IMR-90 (cell line): ENCODE measurements at regions not wholly inside any gene's neighbourhood (a gene's known extent, or its start where the extent isn't known, plus 50 kb on each side); places are given as distances from the start of the nearest gene placed in this dataset.

Experiments
- ATAC-seq: fragments of 200-7000 bp; cut with Tn5 transposase; 2 replicates; pipeline ENCODE4 v1.9.1; 2020; ENCODE audit warnings: low read depth, mild to moderate bottlenecking, moderate library complexity
- BruUV-seq: library from RNA; stranded (reverse); fragments of 400-500 nt; replicated peaks from 2 replicates; lab custom pipeline; 2021; lab: Mats Ljungman, UMichigan
- CTCF ChIA-PET: fragments of 300-600 bp; formaldehyde crosslinking; extraction: SDS; loops from one replicate; lab custom pipeline; 2021; ENCODE audit warnings: antibody characterized with exemption; lab: Yijun Ruan, JAX
- POLR2A ChIA-PET: fragments of 300-600 bp; sonication (Branson Sonifier 250); formaldehyde crosslinking; loops from one replicate; lab custom pipeline; 2022; ENCODE audit warnings: antibody characterized with exemption; ENCODE audit not compliant: unreplicated experiment; lab: Charles Lee
- DNase-seq: peaks from one replicate; pipeline ENCODE4 v3.0.0; 2013
- H2AFZ ChIP-seq: replicated peaks from 2 replicates; pipeline ENCODE3; 2013; ENCODE audit warnings: low read length, mild to moderate bottlenecking; ENCODE audit not compliant: poor library complexity
- H2AK5ac ChIP-seq: 2 replicates; pipeline ENCODE4 v1.6.1; 2013; ENCODE audit warnings: low read depth, low read length, inconsistent platforms
- H2AK9ac ChIP-seq: replicated peaks from 2 replicates; pipeline ENCODE3; 2013; ENCODE audit warnings: mild to moderate bottlenecking, low read depth, low read length, moderate library complexity; ENCODE audit not compliant: poor library complexity
- H2BK120ac ChIP-seq: 2 replicates; pipeline ENCODE4 v1.6.1; 2013; ENCODE audit warnings: low read depth, low read length, inconsistent platforms
- H2BK15ac ChIP-seq: 3 replicates; pipeline ENCODE4 v1.6.1; 2013; ENCODE audit warnings: low read depth, low read length, inconsistent platforms
- H2BK20ac ChIP-seq: 2 replicates; pipeline ENCODE4 v1.6.1; 2013; ENCODE audit warnings: low read depth, mild to moderate bottlenecking, inconsistent platforms, low read length, moderate library complexity
- H2BK5ac ChIP-seq: 2 replicates; pipeline ENCODE4 v1.6.1; 2013; ENCODE audit warnings: mild to moderate bottlenecking, low read depth, low read length, inconsistent platforms; ENCODE audit not compliant: poor library complexity, severe bottlenecking
- H3K14ac ChIP-seq: replicated peaks from 2 replicates; pipeline ENCODE4 v1.6.1; 2013; ENCODE audit warnings: low read depth, low read length, inconsistent platforms
- H3K18ac ChIP-seq: 2 replicates; pipeline ENCODE4 v1.6.1; 2013; ENCODE audit warnings: low read depth, low read length, control low read depth
- H3K23ac ChIP-seq: 2 replicates; pipeline ENCODE4 v1.6.1; 2013; ENCODE audit warnings: low read depth, low read length, inconsistent platforms
- H3K27ac ChIP-seq: 2 replicates; pipeline ENCODE4 v1.5.1; 2013; ENCODE audit warnings: mild to moderate bottlenecking, control low read depth, low read length; ENCODE audit not compliant: insufficient read depth
- H3K27me3 ChIP-seq: 2 replicates; pipeline ENCODE4 v1.6.1; 2013; ENCODE audit warnings: low read length; ENCODE audit not compliant: control insufficient read depth, insufficient read depth
- H3K36me3 ChIP-seq: 2 replicates; pipeline ENCODE4 v1.6.1; 2013; ENCODE audit warnings: low read length, mixed read lengths; ENCODE audit not compliant: control insufficient read depth, insufficient read depth
- H3K4ac ChIP-seq: 2 replicates; pipeline ENCODE4 v1.6.1; 2013; ENCODE audit warnings: low read depth, low read length, inconsistent platforms
- H3K4me1 ChIP-seq: 2 replicates; pipeline ENCODE4 v1.6.1; 2013; ENCODE audit warnings: low read length, mixed read lengths; ENCODE audit not compliant: control insufficient read depth, insufficient read depth
- H3K4me2 ChIP-seq: 2 replicates; pipeline ENCODE4 v1.6.1; 2013; ENCODE audit warnings: low read depth, mild to moderate bottlenecking, control low read depth, low read length, moderate library complexity
- H3K4me3 ChIP-seq: 2 replicates; pipeline ENCODE4 v1.5.1; 2013; ENCODE audit warnings: low read depth, mild to moderate bottlenecking, control low read depth, low read length, moderate library complexity; ENCODE audit not compliant: insufficient read depth
- H3K56ac ChIP-seq: 2 replicates; pipeline ENCODE4 v1.6.1; 2013; ENCODE audit warnings: low read length, inconsistent platforms; ENCODE audit not compliant: insufficient read depth; ENCODE audit errors: extremely low read depth
- H3K79me1 ChIP-seq, 2 experiments: 2 replicates each; pipeline ENCODE4 v1.6.1; 2013; ENCODE audit warnings: low read length in 2 of 2, inconsistent platforms in 1 of 2, low read depth in 1 of 2
- H3K9ac ChIP-seq: 2 replicates; pipeline ENCODE4 v1.6.1; 2013; ENCODE audit warnings: low read depth, low read length, control low read depth
- H3K9me1 ChIP-seq: 2 replicates; pipeline ENCODE4 v1.6.1; 2013; ENCODE audit warnings: low read length, inconsistent platforms; ENCODE audit not compliant: insufficient read depth
- H3K9me3 ChIP-seq: 2 replicates; pipeline ENCODE4 v1.6.1; 2013; ENCODE audit warnings: low read length; ENCODE audit not compliant: control insufficient read depth, insufficient read depth
- H4K20me1 ChIP-seq: 2 replicates; pipeline ENCODE4 v1.6.1; 2013; ENCODE audit warnings: low read length, inconsistent platforms; ENCODE audit not compliant: insufficient read depth
- H4K5ac ChIP-seq: 2 replicates; pipeline ENCODE4 v1.6.1; 2013; ENCODE audit warnings: mild to moderate bottlenecking, low read depth, low read length, control low read depth
- H4K8ac ChIP-seq, 2 experiments: 2 replicates each; pipeline ENCODE4 v1.6.1; 2013; ENCODE audit warnings: low read depth in 2 of 2, low read length in 2 of 2, control low read depth in 1 of 2, inconsistent platforms in 1 of 2
- H4K91ac ChIP-seq: 2 replicates; pipeline ENCODE4 v1.6.1; 2013; ENCODE audit warnings: low read depth, low read length, inconsistent platforms; ENCODE audit not compliant: insufficient read depth
- CEBPB ChIP-seq: IDR thresholded peaks from 2 replicates; pipeline ENCODE4 v1.6.1; 2012; ENCODE audit warnings: low read depth, low read length, improper control_type of control experiment
- WGBS, 2 experiments: methylation state at CpG; one replicate each; pipeline versions ENCODE4 v1.1.5 to v1.1.7; 2013; ENCODE audit warnings: missing lambda C conversion rate in 2 of 2; ENCODE audit not compliant: insufficient read length in 1 of 2; ENCODE audit errors: extremely low coverage in 2 of 2; 5-methylcytosine and 5-hydroxymethylcytosine counted together
- dilution Hi-C: fragments of 300-500 bp; cut with HindIII; formaldehyde crosslinking; loops from one replicate; pipeline ENCODE4 v1.14.3; 2018; ENCODE audit warnings: low sequenced_read_pairs; ENCODE audit not compliant: unreplicated experiment
- in situ Hi-C: fragments of 300-500 bp; cut with MboI; formaldehyde crosslinking; loops from 3 replicates; pipeline ENCODE4 v1.14.3; 2019; ENCODE audit warnings: low sequenced_read_pairs, inconsistent platforms, mixed read lengths
- intact Hi-C: fragments of 100-400 bp; cut with micrococcal nuclease; formaldehyde crosslinking; loops from 2 replicates; pipeline ENCODE4 v1.10.0; 2022
- TF ChIP-seq, protein P1 (sequence below): conservative IDR thresholded peaks from 2 replicates; pipeline ENCODE4 v1.5.1; 2012; ENCODE audit warnings: mild to moderate bottlenecking, low read depth, low read length, improper control_type of control experiment

DNA sequence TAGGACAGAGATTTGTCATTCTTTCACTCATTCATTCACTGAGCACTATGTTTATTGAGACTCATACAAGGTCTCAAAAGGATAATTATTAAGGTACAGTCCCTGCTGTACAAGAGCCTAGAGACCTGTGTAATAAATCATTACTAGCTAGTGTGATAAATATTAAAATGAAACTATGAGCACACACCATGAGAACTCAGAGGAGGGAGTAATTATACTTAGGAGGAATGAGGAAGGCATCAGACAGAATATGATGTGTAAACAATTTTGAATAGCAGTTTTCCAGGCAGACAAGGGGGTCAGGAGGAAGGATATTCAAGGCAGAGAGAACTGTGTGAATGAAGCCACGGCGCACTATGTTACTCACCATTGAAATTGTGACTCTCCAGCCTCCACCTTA, 300.8 kb upstream of the ISX start:
- no peaks in the 10 kb centered on the region for H4K20me1 ChIP-seq
- H2AK5ac ChIP-seq = no peak overlapping the region
- H3K18ac ChIP-seq = no peak overlapping the region
- peaks cover 27% of the 10 kb centered on the region for H3K9me3 ChIP-seq
- H2BK15ac ChIP-seq = no peak overlapping the region
- DNase-seq (no peak), ATAC-seq (no peak)
- in situ Hi-C loops = no loop called here
- no peaks in the 10 kb centered on the region for H3K9me1 ChIP-seq
- no peaks in the 10 kb centered on the region for H3K27me3 ChIP-seq
- H2AK9ac ChIP-seq = no peak overlapping the region
- ChIA-PET CTCF (no interaction called here), POLR2A (no interaction called here)
- no peak overlapping the region for H2BK120ac ChIP-seq
- no peaks in the 10 kb centered on the region for H3K4me1 ChIP-seq
- TF ChIP-seq, protein P1, sequence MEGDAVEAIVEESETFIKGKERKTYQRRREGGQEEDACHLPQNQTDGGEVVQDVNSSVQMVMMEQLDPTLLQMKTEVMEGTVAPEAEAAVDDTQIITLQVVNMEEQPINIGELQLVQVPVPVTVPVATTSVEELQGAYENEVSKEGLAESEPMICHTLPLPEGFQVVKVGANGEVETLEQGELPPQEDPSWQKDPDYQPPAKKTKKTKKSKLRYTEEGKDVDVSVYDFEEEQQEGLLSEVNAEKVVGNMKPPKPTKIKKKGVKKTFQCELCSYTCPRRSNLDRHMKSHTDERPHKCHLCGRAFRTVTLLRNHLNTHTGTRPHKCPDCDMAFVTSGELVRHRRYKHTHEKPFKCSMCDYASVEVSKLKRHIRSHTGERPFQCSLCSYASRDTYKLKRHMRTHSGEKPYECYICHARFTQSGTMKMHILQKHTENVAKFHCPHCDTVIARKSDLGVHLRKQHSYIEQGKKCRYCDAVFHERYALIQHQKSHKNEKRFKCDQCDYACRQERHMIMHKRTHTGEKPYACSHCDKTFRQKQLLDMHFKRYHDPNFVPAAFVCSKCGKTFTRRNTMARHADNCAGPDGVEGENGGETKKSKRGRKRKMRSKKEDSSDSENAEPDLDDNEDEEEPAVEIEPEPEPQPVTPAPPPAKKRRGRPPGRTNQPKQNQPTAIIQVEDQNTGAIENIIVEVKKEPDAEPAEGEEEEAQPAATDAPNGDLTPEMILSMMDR = no peak
- TF ChIP-seq CEBPB = no peak
- intact Hi-C loops = loop anchor here (2.0 kb wide), 1 partner anchor 54 kb away; no protein-coding TSS in a partner anchor
- H4K91ac ChIP-seq = no peak overlapping the region
- no peak overlapping the region for H2BK5ac ChIP-seq
- no peak overlapping the region for H4K8ac ChIP-seq
- H4K5ac ChIP-seq = no peak overlapping the region
- H3K79me1 ChIP-seq = no peaks in the 10 kb centered on the region
- no peak overlapping the region for H3K4me3 ChIP-seq
- H3K14ac ChIP-seq = no peak overlapping the region
- H3K27ac ChIP-seq = no peak overlapping the region
- no peak overlapping the region for H3K56ac ChIP-seq
- no peak overlapping the region for H3K4ac ChIP-seq
- H2BK20ac ChIP-seq = no peak overlapping the region
- no peak overlapping the region for H3K4me2 ChIP-seq
- no peak overlapping the region for H3K9ac ChIP-seq
- no TSS peak for BruUV-seq
- no CpG with 5 or more reads among the region's 2 CpGs for WGBS, 2 experiments
- no peak overlapping the region for H2AFZ ChIP-seq
- dilution Hi-C loops = no loop called here
- H3K36me3 ChIP-seq = no peaks in the 10 kb centered on the region
- no peak overlapping the region for H3K23ac ChIP-seq
